Stimulated activated naive CD8-positive, alpha-beta T cell treated with anti-CD3 and anti-CD28 coated beads, Interleukin-15, Interleukin-2, amounts not matched to agents 100 U/mL and 50 U/mL, for 24 hours (primary cell): ENCODE measurements at regions not wholly inside any gene's neighbourhood (a gene's known extent, or its start where the extent isn't known, plus 50 kb on each side); places are given as distances from the start of the nearest gene placed in this dataset.

Experiments
- ATAC-seq: fragments of 150-1000 bp; cut with Tn5 transposase; one replicate; pipeline ENCODE4 v1.10.0; 2021
- DNase-seq: peaks from one replicate; pipeline ENCODE4 v3.0.0; 2021

DNA sequence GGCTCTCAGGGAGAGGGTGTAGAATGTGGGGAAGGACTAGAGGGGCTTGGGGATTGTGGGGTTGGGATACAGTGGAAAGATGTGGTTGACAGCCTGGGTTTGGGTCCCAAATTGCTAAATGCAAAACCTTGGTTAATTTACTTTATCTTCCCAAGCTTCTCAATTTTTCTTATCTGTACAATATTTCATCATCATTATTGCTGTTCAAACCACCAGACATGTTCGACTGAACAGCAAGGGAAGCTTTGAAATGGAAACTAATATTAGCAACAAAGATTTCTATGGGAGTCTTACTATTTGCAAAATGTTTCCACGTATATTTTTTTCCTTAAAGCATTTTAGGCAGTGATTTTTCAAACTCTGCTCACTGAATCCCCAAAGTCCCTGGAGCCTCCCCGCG lies 67.0 kb upstream of the KAZN start:
- DNase-seq (no peak), ATAC-seq (no peak)

DNA sequence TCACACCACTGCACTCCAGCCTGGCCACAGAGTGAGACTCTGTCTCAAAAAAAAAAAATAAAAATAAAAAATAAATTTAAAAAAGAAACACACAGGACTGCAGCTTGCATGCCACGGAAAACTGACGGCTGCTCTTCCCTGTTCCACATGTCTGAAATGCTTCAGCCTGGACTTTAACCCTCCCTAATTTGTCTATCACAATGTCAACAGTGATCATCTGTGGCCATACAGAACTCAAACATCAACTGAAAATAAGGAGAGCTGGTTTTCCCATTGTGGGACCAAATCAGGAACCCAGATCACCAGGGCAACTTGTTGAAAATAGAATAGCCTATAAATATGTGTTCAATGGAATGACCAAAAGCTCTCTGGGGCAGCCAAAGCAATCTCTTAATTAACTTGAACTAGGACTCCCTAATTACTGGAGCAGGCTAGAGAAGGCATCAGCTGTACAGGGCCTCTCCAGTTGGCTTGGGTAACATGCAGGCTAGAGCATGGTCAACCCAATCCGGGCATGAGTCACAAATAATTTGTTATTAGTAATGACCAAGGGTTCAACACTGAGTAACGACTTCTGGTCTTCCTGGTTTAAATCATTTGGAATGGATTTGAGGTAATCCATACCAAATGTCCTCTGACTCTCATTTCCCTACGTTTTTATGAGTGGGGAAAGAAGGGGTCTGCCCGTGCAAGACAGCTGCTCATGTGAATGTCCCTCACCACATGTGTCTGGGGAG lies 62.7 kb upstream of the KAZN start:
- DNase-seq, result no peak
- no peak for ATAC-seq

DNA sequence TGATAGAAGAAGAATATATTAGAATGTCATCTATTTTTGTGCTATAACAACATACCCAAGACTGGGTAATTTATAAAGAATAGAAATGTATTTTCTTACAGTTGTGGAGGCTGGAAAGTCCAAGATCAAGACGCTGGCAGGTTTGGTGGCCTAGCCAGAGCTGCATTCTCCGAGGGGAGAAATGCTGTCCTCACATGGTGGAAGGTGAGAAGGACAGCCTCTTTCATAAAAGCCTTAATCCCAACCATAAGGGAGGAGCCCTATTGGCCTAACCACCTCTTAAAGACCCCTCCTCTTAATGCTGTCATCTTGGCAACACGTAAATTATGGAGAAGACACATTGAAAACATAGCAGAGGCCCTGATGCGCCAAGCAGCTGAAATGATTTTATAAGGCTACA lies 60.1 kb upstream of the KAZN start:
- ATAC-seq (no peak), DNase-seq (no peak)

- ATAC-seq (no peak), DNase-seq (no peak)
These were observed 59.2 kb upstream of the KAZN start for GRCh38 chr1:14539309-14539708.

GRCh38 chr1:14539953-14540563 lies 58.4 kb upstream of the KAZN start:
- DNase-seq (no peak), ATAC-seq (no peak)

DNA sequence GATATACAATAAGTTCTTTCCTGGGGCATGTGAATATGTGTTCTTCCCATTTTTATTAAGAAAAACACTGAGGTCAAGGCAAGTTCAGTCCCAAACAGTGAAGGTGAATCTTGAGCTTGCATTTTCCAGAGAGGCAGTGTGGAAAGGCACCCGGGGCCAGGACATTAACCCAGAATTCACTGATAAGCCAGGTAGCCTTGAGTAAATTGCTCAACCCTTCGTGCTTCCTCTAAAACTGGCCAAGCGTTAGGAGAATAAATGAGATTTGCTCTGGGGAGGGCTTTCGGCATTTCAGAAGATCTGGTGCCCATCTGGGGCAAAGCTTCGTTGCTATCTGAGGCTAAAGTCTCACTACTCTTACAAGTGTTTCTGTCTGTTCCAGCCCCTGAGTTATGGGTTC lies 57.1 kb upstream of the KAZN start:
- ATAC-seq, result no peak

DNA sequence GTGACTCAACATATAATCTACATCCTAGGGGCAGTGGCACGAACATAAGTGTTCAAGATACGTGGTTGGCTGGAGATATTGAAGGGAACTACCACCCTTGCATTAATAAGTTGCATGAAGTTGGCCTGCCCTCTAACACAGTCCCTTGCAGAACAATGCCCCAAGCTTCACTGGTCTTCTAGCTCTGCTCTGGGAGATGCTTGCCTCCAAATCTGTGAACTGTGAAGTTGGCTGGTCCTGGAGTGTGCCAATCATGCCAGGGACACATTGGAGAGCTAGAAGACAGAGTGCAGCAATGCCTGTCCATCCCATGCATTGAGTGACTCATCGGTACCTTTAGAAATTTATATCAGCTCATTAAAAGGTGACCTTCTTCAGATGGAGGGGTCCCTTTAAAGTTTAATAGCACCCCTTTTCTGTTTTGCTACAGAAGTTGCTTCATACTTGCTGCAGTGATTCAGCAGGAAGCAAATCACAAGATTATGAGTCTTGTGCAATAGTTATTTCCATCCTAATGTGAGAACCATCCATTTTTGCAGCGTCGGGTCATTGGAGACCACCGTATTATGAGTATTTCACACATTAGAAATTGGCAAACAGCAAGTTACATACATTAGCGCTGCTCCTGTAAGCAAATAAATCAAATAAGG lies 55.2 kb upstream of the KAZN start:
- DNase-seq, result no peak
- ATAC-seq, result no peak

More for the DNA sequence above, 57.1 kb upstream of the KAZN start:
- no peak for DNase-seq

GRCh38 chr1:14544319-14544718 lies 54.2 kb upstream of the KAZN start:
- no peak for ATAC-seq
- no peak for DNase-seq

GRCh38 chr1:14545422-14546025 lies 53.0 kb upstream of the KAZN start:
- no peak for DNase-seq
- ATAC-seq, result no peak

DNA sequence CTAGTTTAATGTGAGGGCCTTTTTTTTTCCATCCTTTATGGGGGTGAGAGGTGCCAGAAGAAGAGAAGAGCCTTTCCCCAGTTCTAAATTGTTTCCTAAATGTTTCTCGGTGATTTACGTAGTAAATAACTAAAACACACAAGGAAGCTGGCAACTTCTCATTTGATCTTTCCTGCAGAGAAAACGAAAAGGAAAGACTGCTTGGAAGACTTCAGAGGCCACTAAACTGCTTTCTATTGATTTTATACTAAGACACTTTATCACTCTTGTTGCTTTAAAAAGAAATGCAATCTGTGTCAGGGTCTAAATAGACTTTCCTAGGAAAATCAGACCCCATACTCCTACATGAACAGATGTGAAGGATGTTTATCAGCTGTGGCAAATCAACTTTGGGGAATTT lies 52.1 kb upstream of the KAZN start:
- ATAC-seq (no peak), DNase-seq (no peak)
